H1 (cell line): ENCODE measurements at regions not wholly inside any gene's neighbourhood (a gene's known extent, or its start where the extent isn't known, plus 50 kb on each side); places are given as distances from the start of the nearest gene placed in this dataset.

Experiments used
- CTCF ChIA-PET: fragments of 300-600 bp; sonication (Branson Sonifier 250); formaldehyde crosslinking; loops from one replicate; lab custom pipeline; 2021; ENCODE audit not compliant: partially characterized antibody; lab: Charles Lee
- POLR2A ChIA-PET: fragments of 300-600 bp; sonication (Branson Sonifier 250); formaldehyde crosslinking; loops from one replicate; lab custom pipeline; 2021; ENCODE audit warnings: inconsistent platforms; ENCODE audit not compliant: partially characterized antibody; lab: Charles Lee
- DNase-seq, 2 experiments: peaks; one replicate each; pipeline versions ENCODE4 v3.0.0 to v3.0.0-alpha.2; 2010 to 2022; ENCODE audit warnings: low spot score in 2 of 2, low read depth in 1 of 2, mixed read lengths in 1 of 2
- FAIRE-seq: peaks from 2 replicates; lab custom pipeline; 2011; peaks lifted over from hg19 to GRCh38; lab: Jason Lieb, UNC
- H2AFZ ChIP-seq: 2 replicates; pipeline ENCODE4 v1.8.1; 2012; ENCODE audit warnings: low read length, inconsistent platforms
- H2AK5ac ChIP-seq: 2 replicates; pipeline ENCODE4 v1.6.1; 2013; ENCODE audit warnings: low read depth, low read length
- H2BK120ac ChIP-seq: replicated peaks from 2 replicates; pipeline ENCODE3; 2013; ENCODE audit warnings: low read depth, low read length, inconsistent platforms
- H2BK12ac ChIP-seq: 2 replicates; pipeline ENCODE4 v1.6.1; 2013; ENCODE audit warnings: low read depth, low read length
- H2BK15ac ChIP-seq: 2 replicates; pipeline ENCODE4 v1.6.1; 2013; ENCODE audit warnings: low read length
- H2BK20ac ChIP-seq: 2 replicates; pipeline ENCODE4 v1.6.1; 2013; ENCODE audit warnings: low read length
- H2BK5ac ChIP-seq: 2 replicates; pipeline ENCODE4 v1.6.1; 2013; ENCODE audit warnings: low read depth, low read length
- H3K14ac ChIP-seq: 2 replicates; pipeline ENCODE4 v1.6.1; 2013; ENCODE audit warnings: inconsistent platforms; ENCODE audit not compliant: insufficient read length
- H3K18ac ChIP-seq: 2 replicates; pipeline ENCODE4 v1.6.1; 2013; ENCODE audit warnings: low read length; ENCODE audit errors: extremely low read depth
- H3K23ac ChIP-seq: 2 replicates; pipeline ENCODE4 v1.6.1; 2013; ENCODE audit warnings: inconsistent platforms; ENCODE audit not compliant: insufficient read length
- H3K23me2 ChIP-seq: 2 replicates; pipeline ENCODE4 v1.6.1; 2013; ENCODE audit warnings: low read depth, low read length
- H3K27ac ChIP-seq: 2 replicates; pipeline ENCODE4 v1.6.1; 2011; ENCODE audit warnings: low read depth, low read length, inconsistent platforms
- H3K27me3 ChIP-seq, 4 experiments: replicated peaks in 1 of 4; 1 replicate in 1 of 4; 2 replicates in 3 of 4; pipeline versions ENCODE4 v1.6.1 to v1.8.1; 2011 to 2013; ENCODE audit warnings: low read length in 3 of 4, mild to moderate bottlenecking in 3 of 4, inconsistent platforms in 2 of 4, mixed read lengths in 2 of 4, moderate library complexity in 1 of 4; ENCODE audit not compliant: control insufficient read depth in 3 of 4, insufficient read depth in 3 of 4; ENCODE audit errors: extremely low read depth in 1 of 4
- H3K36me3 ChIP-seq, 4 experiments: 2 replicates each; pipeline versions ENCODE4 v1.6.1 to v1.8.1; 2011 to 2013; ENCODE audit warnings: mild to moderate bottlenecking in 4 of 4, low read length in 3 of 4, moderate library complexity in 2 of 4, control low read depth in 1 of 4, inconsistent platforms in 1 of 4; ENCODE audit not compliant: insufficient read depth in 4 of 4, control insufficient read depth in 2 of 4
- H3K4ac ChIP-seq: replicated peaks from 2 replicates; pipeline ENCODE3; 2013; ENCODE audit warnings: low read length, low read depth, mixed read lengths, inconsistent platforms; ENCODE audit not compliant: insufficient read length
- H3K4me1 ChIP-seq, 4 experiments: replicated peaks in 1 of 4; 1 replicate in 1 of 4; 2 replicates in 3 of 4; pipeline versions ENCODE4 v1.6.1 to v1.8.1; 2011 to 2013; ENCODE audit warnings: low read length in 3 of 4, inconsistent platforms in 2 of 4, mixed read lengths in 1 of 4; ENCODE audit not compliant: insufficient read depth in 4 of 4, control insufficient read depth in 3 of 4
- H3K4me2 ChIP-seq, 2 experiments: 2 replicates each; pipeline versions ENCODE4 v1.6.1 to v1.8.1; 2011 to 2013; ENCODE audit warnings: low read depth in 2 of 2, low read length in 2 of 2, control low read depth in 1 of 2, inconsistent platforms in 1 of 2, mild to moderate bottlenecking in 1 of 2; ENCODE audit not compliant: insufficient read depth in 1 of 2
- H3K4me3 ChIP-seq, 4 experiments: fragments of 200-600, 300-600 bp in 1 of 4; sonication (generic), shearing (Covaris generic), sonication (Bioruptor Twin) in 1 of 4; 2 replicates each; pipeline versions ENCODE4 v1.5.1 to v1.8.1; 2011 to 2016; ENCODE audit warnings: low read length in 4 of 4, low read depth in 3 of 4, control low read depth in 2 of 4, inconsistent platforms in 2 of 4, mild to moderate bottlenecking in 2 of 4, mixed read lengths in 1 of 4, moderate library complexity in 1 of 4; ENCODE audit not compliant: insufficient read depth in 2 of 4; ENCODE audit errors: extremely low read depth in 1 of 4
- H3K56ac ChIP-seq: replicated peaks from 2 replicates; pipeline ENCODE3; 2013; ENCODE audit warnings: low read depth, mild to moderate bottlenecking, mixed read lengths, low read length, inconsistent platforms; ENCODE audit not compliant: insufficient read length
- H3K79me1 ChIP-seq: 2 replicates; pipeline ENCODE4 v1.6.1; 2013; ENCODE audit warnings: low read depth, low read length, control low read depth
- H3K79me2 ChIP-seq, 2 experiments: 2 replicates each; pipeline versions ENCODE4 v1.6.1 to v1.8.1; 2012 to 2013; ENCODE audit warnings: low read length in 2 of 2, mild to moderate bottlenecking in 2 of 2, inconsistent platforms in 1 of 2; ENCODE audit not compliant: insufficient read depth in 2 of 2, control insufficient read depth in 1 of 2
- H3K9ac ChIP-seq, 4 experiments: replicated peaks in 1 of 4; 1 replicate in 1 of 4; 2 replicates in 3 of 4; pipeline versions ENCODE4 v1.6.1 to v1.8.1; 2011 to 2013; ENCODE audit warnings: low read depth in 3 of 4, low read length in 3 of 4, control low read depth in 2 of 4, mild to moderate bottlenecking in 2 of 4, moderate library complexity in 2 of 4, inconsistent platforms in 1 of 4; ENCODE audit errors: extremely low read depth in 1 of 4
- H3K9me3 ChIP-seq, 2 experiments: 2 replicates each; pipeline versions ENCODE4 v1.6.1 to v1.8.1; 2012 to 2013; ENCODE audit warnings: mild to moderate bottlenecking in 2 of 2, moderate library complexity in 2 of 2, control low read depth in 1 of 2, inconsistent platforms in 1 of 2, low read depth in 1 of 2, low read length in 1 of 2, mixed read lengths in 1 of 2; ENCODE audit not compliant: insufficient read depth in 2 of 2
- H4K20me1 ChIP-seq, 2 experiments: replicated peaks in 1 of 2; 2 replicates each; pipeline versions ENCODE3 to v1.8.1; 2011 to 2013; ENCODE audit warnings: inconsistent platforms in 2 of 2, low read length in 2 of 2, mild to moderate bottlenecking in 1 of 2; ENCODE audit not compliant: insufficient read depth in 2 of 2, control insufficient read depth in 1 of 2
- H4K5ac ChIP-seq: 2 replicates; pipeline ENCODE4 v1.6.1; 2013; ENCODE audit warnings: low read length, low read depth, mixed read lengths, inconsistent platforms; ENCODE audit not compliant: insufficient read length
- H4K8ac ChIP-seq: 2 replicates; pipeline ENCODE4 v1.8.0; 2013; ENCODE audit warnings: mild to moderate bottlenecking, moderate library complexity, low read length, inconsistent platforms; ENCODE audit not compliant: insufficient read depth; ENCODE audit errors: extremely low read depth
- H4K91ac ChIP-seq: replicated peaks from 2 replicates; pipeline ENCODE3; 2013; ENCODE audit warnings: low read length, mixed read lengths, inconsistent platforms; ENCODE audit not compliant: insufficient read length
- ATF2 ChIP-seq: IDR thresholded peaks from 2 replicates; pipeline ENCODE4 v1.6.1; 2012; ENCODE audit warnings: low read length, inconsistent platforms
- HDAC2 ChIP-seq, 2 experiments: fragments of 300-600 bp in 1 of 2; sonication (generic) in 1 of 2; IDR thresholded peaks; 2 replicates each; pipeline ENCODE4 v1.6.1; 2011 to 2012; ENCODE audit warnings: low read depth in 2 of 2, low read length in 2 of 2, mild to moderate bottlenecking in 2 of 2, moderate library complexity in 2 of 2, borderline replicate concordance in 1 of 2, inconsistent platforms in 1 of 2
- KDM5A ChIP-seq: fragments of 200-600 bp; IDR thresholded peaks from 2 replicates; pipeline ENCODE4 v1.7.1; 2012; ENCODE audit warnings: mild to moderate bottlenecking, low read length, inconsistent platforms, mixed read lengths
- POLR2AphosphoS5 ChIP-seq: IDR thresholded peaks from 2 replicates; pipeline ENCODE4 v1.6.1; 2011; ENCODE audit warnings: low read depth, low read length
- TBP ChIP-seq: IDR thresholded peaks from 2 replicates; pipeline ENCODE4 v1.6.1; 2011; ENCODE audit warnings: low read depth, low read length, improper control_type of control experiment
- WGBS, 2 experiments: shearing (Covaris generic) in 1 of 2; methylation state at CpG; one replicate each; pipeline versions ENCODE4 v1.1.6 to v1.1.7; 2013 to 2015; ENCODE audit warnings: low lambda C conversion rate in 2 of 2, mixed read lengths in 2 of 2, inconsistent platforms in 1 of 2, low coverage in 1 of 2, missing lambda C conversion rate in 1 of 2; ENCODE audit not compliant: insufficient replicate concordance in 2 of 2, insufficient coverage in 1 of 2, insufficient read length in 1 of 2; ENCODE audit errors: extremely low coverage in 1 of 2, missing lambda C conversion rate in 1 of 2; 5-methylcytosine and 5-hydroxymethylcytosine counted together

GRCh38 chr4:151538963-151539362 lies 130.0 kb downstream of the FHIP1A start:
- H3K18ac ChIP-seq: no peak overlapping the region
- no peak overlapping the region for H2BK15ac ChIP-seq
- no peak overlapping the region for H4K8ac ChIP-seq
- no peaks in the 10 kb centered on the region; a peak in 1 of 8 replicates for H3K36me3 ChIP-seq
- no peak overlapping the region for H3K4ac ChIP-seq
- no peak overlapping the region for H3K9ac ChIP-seq
- H3K9me3 ChIP-seq: no peaks in the 10 kb centered on the region
- H3K27me3 ChIP-seq: no peaks in the 10 kb centered on the region
- H3K79me2 ChIP-seq: peaks cover 4 to 17% of the 10 kb centered on the region in 2 experiments; a peak in 2 of 4 replicates
- no peak overlapping the region for H2BK20ac ChIP-seq
- ChIA-PET CTCF (interaction anchor here (1.6 kb wide), 1 partner anchor 7 kb away, joined by 5 read pairs; no protein-coding TSS in a partner anchor), POLR2A (no interaction called here)
- no peak overlapping the region for H2BK120ac ChIP-seq
- H3K79me1 ChIP-seq: peaks cover 2% of the 10 kb centered on the region
- H3K14ac ChIP-seq: no peak overlapping the region
- H2AK5ac ChIP-seq: no peak overlapping the region
- H3K4me1 ChIP-seq: peaks cover 0 to 14% (median 8%) of the 10 kb centered on the region in 4 experiments; a peak in 4 of 7 replicates
- FAIRE-seq: no peak
- no peak overlapping the region for H2BK5ac ChIP-seq
- no peaks in the 10 kb centered on the region for H3K23me2 ChIP-seq
- H4K91ac ChIP-seq: no peak overlapping the region
- no peak for DNase-seq
- WGBS, 2 experiments: 90% methylated on average over 4 of the region's 4 CpGs; no CpG with 5 or more reads in 1 of the 2 experiments
- no peak overlapping the region for H3K4me2 ChIP-seq
- H2AFZ ChIP-seq: no peak overlapping the region
- H3K27ac ChIP-seq: no peak overlapping the region
- H3K56ac ChIP-seq: no peak overlapping the region
- no peak overlapping the region for H4K5ac ChIP-seq
- H4K20me1 ChIP-seq: no peaks in the 10 kb centered on the region
- H2BK12ac ChIP-seq: no peak overlapping the region
- H3K23ac ChIP-seq: no peak overlapping the region
- H3K4me3 ChIP-seq: no peak overlapping the region
- TF ChIP-seq TBP: no peak
- no peak for TF ChIP-seq ATF2
- no peak for TF ChIP-seq KDM5A
- TF ChIP-seq POLR2AphosphoS5: no peak
- no peak for TF ChIP-seq HDAC2 (IDR thresholded peaks at IDR 0.05; ENCODE audit: borderline replicate concordance in 1 of 2, low read depth in 2 of 2, low read length in 2 of 2)
